NOMO-1 treated with DMSO at 0.1 percent for 48 hours (cell line): ENCODE measurements at regions not wholly inside any gene's neighbourhood (a gene's known extent, or its start where the extent isn't known, plus 50 kb on each side); places are given as distances from the start of the nearest gene placed in this dataset.
"Not testable (repeated sequence)": the region's sequence is repeated elsewhere in the genome, so short reads cannot be mapped to it uniquely, and the experiment has no call there.

Experiments used
- DNase-seq: peaks from one replicate; lab custom pipeline; 2025; ENCODE audit not compliant: unreplicated experiment; lab: John Stamatoyannopoulos, UW

- DNase-seq, result no peak
These were observed 607.4 kb downstream of the GATA3 start for GRCh38 chr10:8661886-8662285.

GRCh38 chr10:8663131-8663530, 608.6 kb downstream of the GATA3 start:
- DNase-seq, result no peak

- DNase-seq, result no peak
These were observed 610.8 kb downstream of the GATA3 start for GRCh38 chr10:8665322-8665721.

- DNase-seq, result no peak
These were observed 616.0 kb downstream of the GATA3 start for GRCh38 chr10:8670461-8670860.

- no peak for DNase-seq
These were observed 619.7 kb downstream of the GATA3 start for GRCh38 chr10:8674230-8674629.

GRCh38 chr10:8677642-8678041, 623.2 kb downstream of the GATA3 start:
- no peak for DNase-seq

GRCh38 chr10:8684916-8685315, 630.4 kb downstream of the GATA3 start:
- not testable (repeated sequence) for DNase-seq

- DNase-seq, result no peak
These were observed 634.4 kb downstream of the GATA3 start for GRCh38 chr10:8688881-8689280.

GRCh38 chr10:8691498-8692017, 637.1 kb downstream of the GATA3 start:
- no peak for DNase-seq

- DNase-seq, result not testable (repeated sequence)
These were observed 639.1 kb downstream of the GATA3 start for GRCh38 chr10:8693635-8694034.

- no peak for DNase-seq
These were observed 642.3 kb downstream of the GATA3 start for GRCh38 chr10:8696746-8697145.

GRCh38 chr10:8700689-8701088, 646.2 kb downstream of the GATA3 start:
- DNase-seq, result no peak

- DNase-seq, result no peak
These were observed 647.7 kb downstream of the GATA3 start for GRCh38 chr10:8702181-8702580.

GRCh38 chr10:8705415-8705814, 650.9 kb downstream of the GATA3 start:
- no peak for DNase-seq

GRCh38 chr10:8712656-8713055, 658.2 kb downstream of the GATA3 start:
- DNase-seq, result no peak

GRCh38 chr10:8719971-8720370, 665.5 kb downstream of the GATA3 start:
- DNase-seq, result no peak

GRCh38 chr10:8721650-8722049, 667.2 kb downstream of the GATA3 start:
- DNase-seq, result no peak

GRCh38 chr10:8722835-8723234, 668.3 kb downstream of the GATA3 start:
- no peak for DNase-seq

GRCh38 chr10:8725343-8725742, 670.9 kb downstream of the GATA3 start:
- no peak for DNase-seq

- no peak for DNase-seq
These were observed 671.7 kb downstream of the GATA3 start for GRCh38 chr10:8726084-8726778.

GRCh38 chr10:8726779-8727084, 672.2 kb downstream of the GATA3 start:
- no peak for DNase-seq

GRCh38 chr10:8731121-8732095, 676.9 kb downstream of the GATA3 start:
- DNase-seq, result no peak
